Gastrocnemius medialis (tissue), 4 donors: ENCODE measurements at regions not wholly inside any gene's neighbourhood (a gene's known extent, or its start where the extent isn't known, plus 50 kb on each side); places are given as distances from the start of the nearest gene placed in this dataset.

Experiments
- ATAC-seq, 2 donors: fragments of 150-250 bp; one replicate each; pipeline ENCODE4 v1.9.1; 2016
- DNase-seq, 2 donors: peaks; one replicate each; pipeline ENCODE4 v3.0.0-alpha.2; 2019
- H3K27ac ChIP-seq, 4 donors: fragments of 200-600 bp; sonication (generic); 1 replicate in 1 of 4; 2 replicates in 3 of 4; pipeline ENCODE4 v1.5.1; 2016 to 2018; ENCODE audit warnings: mild to moderate bottlenecking in 2 of 4, moderate library complexity in 1 of 4
- H3K27me3 ChIP-seq, 3 donors: fragments of 200-600 bp; sonication (generic) in 2 of 3; 1 replicate in 1 of 3; 2 replicates in 2 of 3; pipeline versions ENCODE4 v1.5.1 to v1.6.0; 2016 to 2019; ENCODE audit warnings: mild to moderate bottlenecking in 1 of 3, moderate library complexity in 1 of 3
- H3K36me3 ChIP-seq, 2 donors: fragments of 200-600 bp; sonication (generic) in 1 of 2; one replicate each; pipeline ENCODE4 v1.5.1; 2017 to 2018
- H3K4me1 ChIP-seq, 2 donors: fragments of 200-600 bp; sonication (generic) in 1 of 2; one replicate each; pipeline ENCODE4 v1.5.1; 2016 to 2017; ENCODE audit warnings: mild to moderate bottlenecking in 2 of 2
- H3K4me3 ChIP-seq, 4 donors: fragments of 200-600 bp; sonication (generic) in 3 of 4; 1 replicate in 1 of 4; 2 replicates in 3 of 4; pipeline ENCODE4 v1.5.1; 2016 to 2019; ENCODE audit warnings: mild to moderate bottlenecking in 2 of 4
- H3K9me3 ChIP-seq, 3 donors: fragments of 200-600 bp; sonication (generic) in 2 of 3; 1 replicate in 1 of 3; 2 replicates in 2 of 3; pipeline ENCODE4 v1.5.1; 2016 to 2019
- POLR2A ChIP-seq, 2 donors: fragments of 450-650 bp; IDR thresholded peaks; one replicate each; pipeline ENCODE4 v1.6.1; 2017; ENCODE audit warnings: antibody characterized with exemption in 2 of 2, mild to moderate bottlenecking in 2 of 2, moderate library complexity in 2 of 2
- in situ Hi-C, 4 donors: fragments of 200-750 bp; cut with MboI; loops; one replicate each; pipeline versions ENCODE4 v1.15.0 to v1.8.0; 2017; ENCODE audit warnings: low sequenced_read_pairs in 4 of 4
- intact Hi-C: fragments of 100-400 bp; cut with DNase I; formaldehyde crosslinking; loops from one replicate; pipeline ENCODE4 v1.15.1; 2023; ENCODE audit warnings: low total_unique reads
- TF ChIP-seq, protein P1 (sequence below), 5 experiments: fragments of 450-650 bp in 3 of 5; fragments of 200-600 bp in 2 of 5; sonication (generic) in 2 of 5; IDR thresholded peaks in 4 of 5; conservative IDR thresholded peaks in 1 of 5; 1 replicate in 4 of 5; 2 replicates in 1 of 5; pipeline ENCODE4 v1.5.1; 2016 to 2019; ENCODE audit warnings: antibody characterized with exemption in 5 of 5, mild to moderate bottlenecking in 3 of 5, moderate library complexity in 3 of 5

DNA sequence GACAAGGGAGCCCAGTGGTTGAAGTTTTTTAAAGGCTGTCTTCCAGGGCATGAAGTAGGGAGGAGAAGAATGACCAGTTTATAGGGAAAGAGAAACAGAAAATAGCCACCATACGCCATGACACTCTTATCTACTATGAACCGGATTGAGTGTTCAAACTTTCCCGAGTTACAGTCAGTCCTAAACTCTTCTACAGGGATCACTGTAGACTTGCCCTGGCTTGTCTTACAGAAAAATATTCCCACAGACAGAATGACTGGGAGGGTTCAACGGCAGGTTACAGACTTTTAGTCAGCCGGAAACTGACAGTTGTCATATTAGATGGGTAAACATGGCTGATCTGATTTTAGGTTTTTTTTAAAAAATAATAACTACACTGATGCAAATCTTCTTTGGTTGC lies 662.5 kb upstream of the SOX9 start:
- H3K36me3 ChIP-seq: no peaks in the 10 kb centered on the region
- no peak overlapping the region for H3K4me3 ChIP-seq
- H3K9me3 ChIP-seq: no peaks in the 10 kb centered on the region
- DNase-seq: no peak
- ATAC-seq: no peak
- in situ Hi-C loops: loop anchor here in 1 of 4 donors (25.0 kb wide), 1 partner anchor 1079 kb away; no protein-coding TSS in a partner anchor
- H3K4me1 ChIP-seq: no peaks in the 10 kb centered on the region
- H3K27me3 ChIP-seq: no peaks in the 10 kb centered on the region
- TF ChIP-seq POLR2A (IDR thresholded peaks at IDR 0.05): no peak
- TF ChIP-seq, protein P1, sequence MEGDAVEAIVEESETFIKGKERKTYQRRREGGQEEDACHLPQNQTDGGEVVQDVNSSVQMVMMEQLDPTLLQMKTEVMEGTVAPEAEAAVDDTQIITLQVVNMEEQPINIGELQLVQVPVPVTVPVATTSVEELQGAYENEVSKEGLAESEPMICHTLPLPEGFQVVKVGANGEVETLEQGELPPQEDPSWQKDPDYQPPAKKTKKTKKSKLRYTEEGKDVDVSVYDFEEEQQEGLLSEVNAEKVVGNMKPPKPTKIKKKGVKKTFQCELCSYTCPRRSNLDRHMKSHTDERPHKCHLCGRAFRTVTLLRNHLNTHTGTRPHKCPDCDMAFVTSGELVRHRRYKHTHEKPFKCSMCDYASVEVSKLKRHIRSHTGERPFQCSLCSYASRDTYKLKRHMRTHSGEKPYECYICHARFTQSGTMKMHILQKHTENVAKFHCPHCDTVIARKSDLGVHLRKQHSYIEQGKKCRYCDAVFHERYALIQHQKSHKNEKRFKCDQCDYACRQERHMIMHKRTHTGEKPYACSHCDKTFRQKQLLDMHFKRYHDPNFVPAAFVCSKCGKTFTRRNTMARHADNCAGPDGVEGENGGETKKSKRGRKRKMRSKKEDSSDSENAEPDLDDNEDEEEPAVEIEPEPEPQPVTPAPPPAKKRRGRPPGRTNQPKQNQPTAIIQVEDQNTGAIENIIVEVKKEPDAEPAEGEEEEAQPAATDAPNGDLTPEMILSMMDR (IDR thresholded peaks at IDR 0.05 in 4 of 5, conservative IDR thresholded peaks at IDR 0.05 in 1 of 5): no peak
- H3K27ac ChIP-seq: no peak overlapping the region
- intact Hi-C loops: no loop called here

GRCh38 chr17:71460943-71461342 lies 659.9 kb upstream of the SOX9 start:
- H3K9me3 ChIP-seq: no peaks in the 10 kb centered on the region
- in situ Hi-C loops (loop anchor here in 1 of 4 donors (25.0 kb wide), 1 partner anchor 1076 kb away; no protein-coding TSS in a partner anchor), intact Hi-C loops (loop anchor here (10.0 kb wide), 1 partner anchor 64 kb away; no protein-coding TSS in a partner anchor)
- no peaks in the 10 kb centered on the region for H3K36me3 ChIP-seq
- DNase-seq (no peak), ATAC-seq (no peak)
- no peaks in the 10 kb centered on the region for H3K27me3 ChIP-seq
- no peak for TF ChIP-seq POLR2A (IDR thresholded peaks at IDR 0.05)
- TF ChIP-seq, protein P1 (IDR thresholded peaks at IDR 0.05 in 4 of 5, conservative IDR thresholded peaks at IDR 0.05 in 1 of 5): peak in 1 of 5 experiments; percentile 10
- H3K4me3 ChIP-seq: no peak overlapping the region
- H3K27ac ChIP-seq: no peak overlapping the region
- no peaks in the 10 kb centered on the region for H3K4me1 ChIP-seq

DNA sequence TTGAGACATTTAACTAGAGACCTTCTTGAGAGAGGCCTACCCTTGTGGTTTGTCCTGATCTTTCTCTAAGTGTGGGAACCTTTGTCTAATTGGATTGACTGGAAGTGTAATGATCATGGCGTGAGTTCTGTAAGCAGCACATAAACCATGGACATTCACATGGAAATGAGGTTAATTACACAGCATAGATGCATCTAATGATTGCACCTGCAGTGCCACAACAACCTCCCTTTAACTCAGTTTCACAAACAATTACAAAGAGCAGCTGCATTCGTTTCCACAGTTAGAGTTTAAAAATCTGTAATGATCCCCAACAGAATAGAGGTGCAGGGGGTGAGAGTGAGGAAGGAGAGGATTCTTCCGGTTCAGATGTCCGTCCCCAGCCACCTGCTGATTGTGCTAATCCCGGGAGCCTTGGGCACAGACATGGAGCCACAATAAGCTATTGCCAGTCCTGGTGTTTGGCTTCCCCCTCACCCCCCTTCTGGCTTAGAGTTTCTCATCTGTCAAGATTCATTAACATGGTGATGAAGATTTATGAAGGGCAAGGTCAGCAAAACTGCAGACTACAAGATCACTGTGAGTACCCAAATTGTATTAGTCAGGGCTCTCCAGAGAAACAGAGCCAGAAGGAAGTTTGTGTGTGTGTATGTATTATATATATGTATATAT lies 659.2 kb upstream of the SOX9 start:
- Histone ChIP-seq H3K27ac (no peak overlapping the region), H3K4me1 (no peaks in the 10 kb centered on the region), H3K36me3 (no peaks in the 10 kb centered on the region), H3K4me3 (no peak overlapping the region), H3K27me3 (no peaks in the 10 kb centered on the region), H3K9me3 (no peaks in the 10 kb centered on the region)
- TF ChIP-seq, protein P1 (IDR thresholded peaks at IDR 0.05 in 4 of 5, conservative IDR thresholded peaks at IDR 0.05 in 1 of 5): no peak
- no peak for TF ChIP-seq POLR2A (IDR thresholded peaks at IDR 0.05)
- ATAC-seq (no peak), DNase-seq (no peak)
- intact Hi-C loops (loop anchor here (10.0 kb wide), 1 partner anchor 63 kb away; no protein-coding TSS in a partner anchor), in situ Hi-C loops (loop anchor here in 1 of 4 donors (25.0 kb wide), 1 partner anchor 1076 kb away; no protein-coding TSS in a partner anchor)

- Histone ChIP-seq H3K36me3 (no peaks in the 10 kb centered on the region), H3K27ac (no peak overlapping the region), H3K4me3 (no peak overlapping the region), H3K9me3 (no peaks in the 10 kb centered on the region), H3K4me1 (no peaks in the 10 kb centered on the region), H3K27me3 (no peaks in the 10 kb centered on the region)
- no peak for ATAC-seq
- no peak for DNase-seq
- intact Hi-C loops: loop anchor here (10.0 kb wide), 1 partner anchor 61 kb away; no protein-coding TSS in a partner anchor
- no peak for TF ChIP-seq POLR2A (IDR thresholded peaks at IDR 0.05)
- TF ChIP-seq, protein P1 (IDR thresholded peaks at IDR 0.05 in 4 of 5, conservative IDR thresholded peaks at IDR 0.05 in 1 of 5): no peak
- in situ Hi-C loops: loop anchor here in 1 of 4 donors (25.0 kb wide), 1 partner anchor 1073 kb away; no protein-coding TSS in a partner anchor
These were observed 656.6 kb upstream of the SOX9 start for GRCh38 chr17:71464241-71464640.
